HG02588 (cell line): ENCODE measurements at regions not wholly inside any gene's neighbourhood (a gene's known extent, or its start where the extent isn't known, plus 50 kb on each side); places are given as distances from the start of the nearest gene placed in this dataset.

Experiments used
- ATAC-seq: cut with Tn5 transposase; IDR thresholded peaks from one replicate; pipeline ENCODE4 v1.9.1; 2021; ENCODE audit warnings: mild to moderate bottlenecking, moderate library complexity; ENCODE audit not compliant: unreplicated experiment

- ATAC-seq = no peak
These were observed 795.5 kb upstream of the CDH2 start for GRCh38 chr18:28972333-28972907.

- ATAC-seq = no peak
These were observed 786.6 kb upstream of the CDH2 start for GRCh38 chr18:28963481-28963880.

GRCh38 chr18:28961669-28962228 lies 784.8 kb upstream of the CDH2 start:
- no peak for ATAC-seq

GRCh38 chr18:28960146-28960545 lies 783.2 kb upstream of the CDH2 start:
- ATAC-seq = no peak

GRCh38 chr18:28952339-28952738 lies 775.4 kb upstream of the CDH2 start:
- ATAC-seq = no peak

GRCh38 chr18:28947900-28948299 lies 771.0 kb upstream of the CDH2 start:
- ATAC-seq = no peak

GRCh38 chr18:28946471-28946870 lies 769.5 kb upstream of the CDH2 start:
- ATAC-seq = no peak

GRCh38 chr18:28922936-28923335 lies 746.0 kb upstream of the CDH2 start:
- no peak for ATAC-seq

GRCh38 chr18:28916456-28916855 lies 739.5 kb upstream of the CDH2 start:
- no peak for ATAC-seq

- ATAC-seq = no peak
These were observed 728.6 kb upstream of the CDH2 start for GRCh38 chr18:28905509-28905908.

- ATAC-seq = no peak
These were observed 727.9 kb upstream of the CDH2 start for GRCh38 chr18:28904789-28905364.

GRCh38 chr18:28903306-28903705 lies 726.4 kb upstream of the CDH2 start:
- no peak for ATAC-seq

GRCh38 chr18:28890791-28891190 lies 713.9 kb upstream of the CDH2 start:
- no peak for ATAC-seq

- no peak for ATAC-seq
These were observed 707.4 kb upstream of the CDH2 start for GRCh38 chr18:28884304-28884703.

GRCh38 chr18:28880856-28881255 lies 703.9 kb upstream of the CDH2 start:
- ATAC-seq = no peak

GRCh38 chr18:28875059-28875458 lies 698.1 kb upstream of the CDH2 start:
- ATAC-seq = no peak

- no peak for ATAC-seq
These were observed 686.5 kb upstream of the CDH2 start for GRCh38 chr18:28863396-28863795.

- ATAC-seq = no peak
These were observed 681.3 kb upstream of the CDH2 start for GRCh38 chr18:28858248-28858647.

GRCh38 chr18:28855989-28856388 lies 679.1 kb upstream of the CDH2 start:
- ATAC-seq = no peak

GRCh38 chr18:28855524-28855923 lies 678.6 kb upstream of the CDH2 start:
- ATAC-seq = no peak

GRCh38 chr18:28854964-28855363 lies 678.0 kb upstream of the CDH2 start:
- no peak for ATAC-seq

GRCh38 chr18:28846958-28847357 lies 670.0 kb upstream of the CDH2 start:
- no peak for ATAC-seq

GRCh38 chr18:28837100-28837499 lies 660.2 kb upstream of the CDH2 start:
- no peak for ATAC-seq
